CD8-positive, alpha-beta memory T cell (primary cell): ENCODE measurements at regions not wholly inside any gene's neighbourhood (a gene's known extent, or its start where the extent isn't known, plus 50 kb on each side); places are given as distances from the start of the nearest gene placed in this dataset.

Experiments
- CTCF ChIA-PET: fragments of 350-600 bp; sonication (Branson Sonifier 250); formaldehyde crosslinking; loops from one replicate; lab custom pipeline; 2021; ENCODE audit warnings: antibody characterized with exemption; lab: Charles Lee
- POLR2A ChIA-PET: fragments of 350-600 bp; sonication (Branson Sonifier 250); formaldehyde crosslinking; loops from one replicate; lab custom pipeline; 2021; ENCODE audit warnings: antibody characterized with exemption; lab: Charles Lee
- DNase-seq, 5 donors: peaks; one replicate each; pipeline versions ENCODE4 v3.0.0 to v3.0.0-alpha.2; 2020 to 2022; ENCODE audit warnings: mixed read lengths in 1 of 5
- H3K27ac ChIP-seq: one replicate; pipeline ENCODE4 v1.7.0; 2013; ENCODE audit warnings: low read depth, mild to moderate bottlenecking, low read length, moderate library complexity
- H3K27me3 ChIP-seq: 2 replicates; pipeline ENCODE4 v1.7.0; 2013; ENCODE audit warnings: low read length, mild to moderate bottlenecking; ENCODE audit not compliant: insufficient read depth, poor library complexity, severe bottlenecking
- H3K36me3 ChIP-seq: 2 replicates; pipeline ENCODE4 v1.7.0; 2013; ENCODE audit warnings: mild to moderate bottlenecking, low read length, moderate library complexity; ENCODE audit not compliant: insufficient read depth
- H3K4me1 ChIP-seq: 2 replicates; pipeline ENCODE4 v1.7.0; 2013; ENCODE audit warnings: mild to moderate bottlenecking, low read length, moderate library complexity; ENCODE audit not compliant: insufficient read depth
- H3K4me3 ChIP-seq: 2 replicates; pipeline ENCODE4 v1.7.0; 2013; ENCODE audit warnings: mild to moderate bottlenecking, low read length
- H3K9me3 ChIP-seq: 2 replicates; pipeline ENCODE4 v1.7.0; 2013; ENCODE audit warnings: mild to moderate bottlenecking, low read length
- H3K27ac Mint-ChIP-seq, 8 donors: one replicate each; pipeline ENCODE4 v1.8.0; 2020 to 2021; ENCODE audit warnings: mixed read lengths in 8 of 8, mild to moderate bottlenecking in 6 of 8, inconsistent platforms in 3 of 8, moderate library complexity in 3 of 8
- H3K27me3 Mint-ChIP-seq, 2 donors: one replicate each; pipeline ENCODE4 v1.8.0; 2020 to 2021; ENCODE audit warnings: mixed read lengths in 2 of 2, mild to moderate bottlenecking in 1 of 2, moderate library complexity in 1 of 2
- H3K36me3 Mint-ChIP-seq, 3 donors: one replicate each; pipeline ENCODE4 v1.8.0; 2020 to 2021; ENCODE audit warnings: mixed read lengths in 3 of 3, inconsistent platforms in 1 of 3, mild to moderate bottlenecking in 1 of 3
- H3K4me1 Mint-ChIP-seq, 3 donors: one replicate each; pipeline ENCODE4 v1.8.0; 2020 to 2021; ENCODE audit warnings: mixed read lengths in 3 of 3, inconsistent platforms in 1 of 3, mild to moderate bottlenecking in 1 of 3
- H3K4me3 Mint-ChIP-seq, 7 donors: one replicate each; pipeline ENCODE4 v1.8.0; 2020 to 2021; ENCODE audit warnings: mixed read lengths in 7 of 7, mild to moderate bottlenecking in 6 of 7, moderate library complexity in 4 of 7, inconsistent platforms in 2 of 7
- H3K9me3 Mint-ChIP-seq, 5 donors: one replicate each; pipeline ENCODE4 v1.8.0; 2020 to 2022; ENCODE audit warnings: mixed read lengths in 5 of 5, mild to moderate bottlenecking in 3 of 5, moderate library complexity in 2 of 5, inconsistent platforms in 1 of 5

GRCh38 chr11:42462558-42463310 lies 849.1 kb upstream of the API5 start:
- Histone ChIP-seq H3K36me3 (no peaks in the 10 kb centered on the region), H3K9me3 (no peaks in the 10 kb centered on the region), H3K4me3 (no peak overlapping the region), H3K27ac (no peak overlapping the region), H3K27me3 (no peaks in the 10 kb centered on the region), H3K4me1 (no peaks in the 10 kb centered on the region)
- no peak for DNase-seq
- no peak overlapping the region for H3K4me3 Mint-ChIP-seq
- no peaks in the 10 kb centered on the region for H3K27me3 Mint-ChIP-seq
- CTCF ChIA-PET, result no interaction called here
- POLR2A ChIA-PET, result no interaction called here
- H3K4me1 Mint-ChIP-seq, result no peaks in the 10 kb centered on the region
- peaks cover 0 to 16% (median 10%) of the 10 kb centered on the region in 5 donors for H3K9me3 Mint-ChIP-seq
- no peaks in the 10 kb centered on the region for H3K36me3 Mint-ChIP-seq
- H3K27ac Mint-ChIP-seq, result no peak overlapping the region

- Histone ChIP-seq H3K36me3 (no peaks in the 10 kb centered on the region), H3K27me3 (no peaks in the 10 kb centered on the region), H3K9me3 (no peaks in the 10 kb centered on the region), H3K4me3 (no peak overlapping the region), H3K27ac (no peak overlapping the region), H3K4me1 (no peaks in the 10 kb centered on the region)
- ChIA-PET POLR2A (no interaction called here), CTCF (no interaction called here)
- Mint-ChIP-seq H3K27ac (no peak overlapping the region), H3K27me3 (no peaks in the 10 kb centered on the region), H3K9me3 (peaks cover 2 to 25% (median 8%) of the 10 kb centered on the region in 5 donors), H3K4me3 (no peak overlapping the region), H3K36me3 (no peaks in the 10 kb centered on the region), H3K4me1 (no peaks in the 10 kb centered on the region)
- DNase-seq, result no peak
Observed at GRCh38 chr11:42465623-42466022, 846.2 kb upstream of the API5 start.

GRCh38 chr11:42473106-42473505 lies 838.7 kb upstream of the API5 start:
- H3K27me3 Mint-ChIP-seq, result no peaks in the 10 kb centered on the region
- ChIA-PET POLR2A (no interaction called here), CTCF (no interaction called here)
- no peak overlapping the region for H3K4me3 Mint-ChIP-seq
- no peaks in the 10 kb centered on the region for H3K4me1 Mint-ChIP-seq
- H3K4me3 ChIP-seq, result no peak overlapping the region
- H3K27me3 ChIP-seq, result no peaks in the 10 kb centered on the region
- no peak for DNase-seq
- H3K9me3 ChIP-seq, result no peaks in the 10 kb centered on the region
- H3K9me3 Mint-ChIP-seq, result peaks cover 6 to 19% (median 11%) of the 10 kb centered on the region in 5 donors
- H3K27ac Mint-ChIP-seq, result no peak overlapping the region
- no peaks in the 10 kb centered on the region for H3K4me1 ChIP-seq
- H3K36me3 ChIP-seq, result no peaks in the 10 kb centered on the region
- H3K27ac ChIP-seq, result no peak overlapping the region
- H3K36me3 Mint-ChIP-seq, result no peaks in the 10 kb centered on the region

- peaks cover 17 to 38% (median 21%) of the 10 kb centered on the region in 5 donors for H3K9me3 Mint-ChIP-seq
- Histone ChIP-seq H3K9me3 (no peaks in the 10 kb centered on the region), H3K27ac (no peak overlapping the region), H3K4me3 (no peak overlapping the region), H3K27me3 (no peaks in the 10 kb centered on the region), H3K36me3 (no peaks in the 10 kb centered on the region), H3K4me1 (no peaks in the 10 kb centered on the region)
- H3K27ac Mint-ChIP-seq, result no peak overlapping the region
- ChIA-PET CTCF (no interaction called here), POLR2A (no interaction called here)
- H3K27me3 Mint-ChIP-seq, result no peaks in the 10 kb centered on the region
- no peak overlapping the region for H3K4me3 Mint-ChIP-seq
- DNase-seq, result no peak
- peaks cover 0 to 1% (median 0%) of the 10 kb centered on the region in 3 donors for H3K36me3 Mint-ChIP-seq
- H3K4me1 Mint-ChIP-seq, result no peaks in the 10 kb centered on the region
Observed at GRCh38 chr11:42482822-42483221, 829.0 kb upstream of the API5 start.

GRCh38 chr11:42490506-42490905 lies 821.3 kb upstream of the API5 start:
- DNase-seq, result no peak
- Histone ChIP-seq H3K4me3 (no peak overlapping the region), H3K36me3 (no peaks in the 10 kb centered on the region), H3K27me3 (no peaks in the 10 kb centered on the region), H3K9me3 (no peaks in the 10 kb centered on the region), H3K4me1 (no peaks in the 10 kb centered on the region), H3K27ac (no peak overlapping the region)
- Mint-ChIP-seq H3K4me1 (no peaks in the 10 kb centered on the region), H3K9me3 (peaks cover 5 to 22% (median 5%) of the 10 kb centered on the region in 5 donors), H3K4me3 (no peak overlapping the region), H3K36me3 (no peaks in the 10 kb centered on the region), H3K27me3 (no peaks in the 10 kb centered on the region), H3K27ac (no peak overlapping the region)
- ChIA-PET POLR2A (no interaction called here), CTCF (no interaction called here)

GRCh38 chr11:42494459-42494858 lies 817.3 kb upstream of the API5 start:
- no peak overlapping the region for H3K4me3 ChIP-seq
- no peaks in the 10 kb centered on the region for H3K36me3 Mint-ChIP-seq
- ChIA-PET CTCF (no interaction called here), POLR2A (no interaction called here)
- H3K27me3 Mint-ChIP-seq, result no peaks in the 10 kb centered on the region
- H3K9me3 ChIP-seq, result no peaks in the 10 kb centered on the region
- H3K4me1 ChIP-seq, result no peaks in the 10 kb centered on the region
- DNase-seq, result no peak
- no peaks in the 10 kb centered on the region for H3K27me3 ChIP-seq
- H3K9me3 Mint-ChIP-seq, result peaks cover 0 to 24% (median 5%) of the 10 kb centered on the region in 5 donors
- no peak overlapping the region for H3K27ac ChIP-seq
- H3K4me1 Mint-ChIP-seq, result no peaks in the 10 kb centered on the region
- H3K36me3 ChIP-seq, result no peaks in the 10 kb centered on the region
- H3K4me3 Mint-ChIP-seq, result no peak overlapping the region
- no peak overlapping the region for H3K27ac Mint-ChIP-seq

GRCh38 chr11:42498971-42499370 lies 812.8 kb upstream of the API5 start:
- H3K27me3 ChIP-seq, result no peaks in the 10 kb centered on the region
- H3K4me1 ChIP-seq, result no peaks in the 10 kb centered on the region
- ChIA-PET CTCF (no interaction called here), POLR2A (no interaction called here)
- H3K27ac ChIP-seq, result no peak overlapping the region
- no peak for DNase-seq
- H3K27ac Mint-ChIP-seq, result no peak overlapping the region
- no peaks in the 10 kb centered on the region for H3K9me3 ChIP-seq
- no peaks in the 10 kb centered on the region for H3K4me1 Mint-ChIP-seq
- no peaks in the 10 kb centered on the region for H3K27me3 Mint-ChIP-seq
- no peak overlapping the region for H3K4me3 Mint-ChIP-seq
- no peak overlapping the region for H3K4me3 ChIP-seq
- H3K36me3 ChIP-seq, result no peaks in the 10 kb centered on the region
- peaks cover 2 to 32% (median 4%) of the 10 kb centered on the region in 5 donors for H3K9me3 Mint-ChIP-seq
- no peaks in the 10 kb centered on the region for H3K36me3 Mint-ChIP-seq

GRCh38 chr11:42502151-42502550 lies 809.6 kb upstream of the API5 start:
- Mint-ChIP-seq H3K27me3 (no peaks in the 10 kb centered on the region), H3K27ac (no peak overlapping the region), H3K36me3 (no peaks in the 10 kb centered on the region), H3K4me3 (no peak overlapping the region), H3K9me3 (peaks cover 2 to 38% (median 4%) of the 10 kb centered on the region in 5 donors), H3K4me1 (no peaks in the 10 kb centered on the region)
- Histone ChIP-seq H3K27me3 (no peaks in the 10 kb centered on the region), H3K9me3 (no peaks in the 10 kb centered on the region), H3K27ac (no peak overlapping the region), H3K36me3 (no peaks in the 10 kb centered on the region), H3K4me1 (no peaks in the 10 kb centered on the region), H3K4me3 (no peak overlapping the region)
- ChIA-PET POLR2A (no interaction called here), CTCF (no interaction called here)
- no peak for DNase-seq
